ENCODE measurements at regions not wholly inside any gene's neighbourhood (a gene's known extent, or its start where the extent isn't known, plus 50 kb on each side); places are given as distances from the start of the nearest gene placed in this dataset.

GRCh38 chr1:87956072-87956471 is 627.4 kb downstream of the LMO4 start:
- H3K4me1 ChIP-seq (ENCODE audit: insufficient read depth, low read length), result no peaks in the 10 kb centered on the region
- H3K9ac ChIP-seq (ENCODE audit: low read depth, low read length), result no peak overlapping the region
- no peaks in the 10 kb centered on the region for H3K9me3 ChIP-seq (ENCODE audit: control insufficient read depth, insufficient read depth, low read length)
- H3K36me3 ChIP-seq (ENCODE audit: insufficient read depth, low read length), result no peaks in the 10 kb centered on the region

DNA sequence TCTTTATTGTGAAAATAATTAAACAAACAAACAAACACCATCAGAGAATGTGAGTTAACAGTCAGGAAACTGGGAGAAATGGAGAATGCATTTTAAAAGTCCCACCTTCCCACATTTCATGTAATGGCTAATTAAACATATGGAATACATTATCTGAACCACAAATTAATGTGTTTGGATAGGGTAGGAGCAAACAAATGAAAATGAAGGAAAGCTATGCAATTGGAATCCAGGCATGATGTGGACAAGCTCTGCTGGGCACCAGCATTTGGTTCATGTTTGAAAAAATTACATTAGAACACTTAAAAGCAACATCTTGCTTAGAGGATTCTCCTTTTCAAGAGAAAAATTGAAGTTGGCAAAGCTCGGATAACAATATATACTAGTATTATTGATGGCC is 628.1 kb downstream of the LMO4 start:
- Histone ChIP-seq H3K9ac (ENCODE audit: low read depth, low read length) (no peak overlapping the region), H3K9me3 (ENCODE audit: control insufficient read depth, insufficient read depth, low read length) (no peaks in the 10 kb centered on the region), H3K36me3 (ENCODE audit: insufficient read depth, low read length) (no peaks in the 10 kb centered on the region), H3K4me1 (ENCODE audit: insufficient read depth, low read length) (no peaks in the 10 kb centered on the region)

DNA sequence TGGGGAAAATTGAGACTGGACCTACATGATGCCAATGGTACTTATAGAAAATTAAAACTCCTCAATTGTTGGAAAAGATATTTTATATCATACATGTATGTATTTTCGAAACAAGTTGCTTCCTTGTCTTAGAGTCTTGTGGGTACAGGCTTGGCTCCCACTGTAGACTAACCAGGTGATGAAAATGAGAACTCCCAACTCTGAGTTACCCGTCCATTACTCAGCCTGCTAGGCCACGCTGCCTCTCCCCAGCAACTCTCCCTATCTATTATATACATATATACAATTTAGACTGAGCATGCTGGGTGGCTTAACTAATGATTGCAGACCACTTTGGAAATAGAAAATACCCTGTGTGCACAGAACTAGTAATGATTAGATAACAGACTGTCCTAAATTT is 628.7 kb downstream of the LMO4 start:
- Histone ChIP-seq H3K9me3 (ENCODE audit: control insufficient read depth, insufficient read depth, low read length) (no peaks in the 10 kb centered on the region), H3K9ac (ENCODE audit: low read depth, low read length) (no peak overlapping the region), H3K4me1 (ENCODE audit: insufficient read depth, low read length) (no peaks in the 10 kb centered on the region), H3K36me3 (ENCODE audit: insufficient read depth, low read length) (no peaks in the 10 kb centered on the region)

- no peak overlapping the region for H3K9ac ChIP-seq (ENCODE audit: low read depth, low read length)
- H3K36me3 ChIP-seq (ENCODE audit: insufficient read depth, low read length), result no peaks in the 10 kb centered on the region
- no peaks in the 10 kb centered on the region for H3K9me3 ChIP-seq (ENCODE audit: control insufficient read depth, insufficient read depth, low read length)
- no peaks in the 10 kb centered on the region for H3K4me1 ChIP-seq (ENCODE audit: insufficient read depth, low read length)
Observed at GRCh38 chr1:87958201-87958600, 629.5 kb downstream of the LMO4 start.

DNA sequence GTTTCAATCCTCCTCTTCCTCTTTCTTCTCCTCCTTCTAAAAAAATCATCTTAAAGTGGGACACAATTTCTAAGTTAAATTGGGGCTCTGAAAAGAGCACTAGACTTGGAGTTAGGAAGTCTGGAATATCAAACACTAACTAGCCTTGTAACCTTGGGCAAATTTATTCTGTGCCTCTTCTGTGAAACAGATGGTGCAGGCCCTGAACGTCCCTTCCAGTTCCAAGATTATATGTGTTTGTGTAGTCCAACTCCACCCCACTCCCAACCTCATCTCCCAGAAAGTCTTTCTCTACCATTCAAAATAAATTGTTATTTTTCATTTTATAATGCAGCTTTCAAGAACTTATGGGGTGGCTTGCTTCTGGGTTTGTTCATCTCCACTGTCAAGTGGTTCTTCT is 630.0 kb downstream of the LMO4 start:
- no peaks in the 10 kb centered on the region for H3K4me1 ChIP-seq (ENCODE audit: insufficient read depth, low read length)
- H3K36me3 ChIP-seq (ENCODE audit: insufficient read depth, low read length), result no peaks in the 10 kb centered on the region
- H3K9ac ChIP-seq (ENCODE audit: low read depth, low read length), result no peak overlapping the region
- no peaks in the 10 kb centered on the region for H3K9me3 ChIP-seq (ENCODE audit: control insufficient read depth, insufficient read depth, low read length)

GRCh38 chr1:87959236-87959635 is 630.6 kb downstream of the LMO4 start:
- Histone ChIP-seq H3K9ac (ENCODE audit: low read depth, low read length) (no peak overlapping the region), H3K4me1 (ENCODE audit: insufficient read depth, low read length) (no peaks in the 10 kb centered on the region), H3K36me3 (ENCODE audit: insufficient read depth, low read length) (no peaks in the 10 kb centered on the region), H3K9me3 (ENCODE audit: control insufficient read depth, insufficient read depth, low read length) (no peaks in the 10 kb centered on the region)

DNA sequence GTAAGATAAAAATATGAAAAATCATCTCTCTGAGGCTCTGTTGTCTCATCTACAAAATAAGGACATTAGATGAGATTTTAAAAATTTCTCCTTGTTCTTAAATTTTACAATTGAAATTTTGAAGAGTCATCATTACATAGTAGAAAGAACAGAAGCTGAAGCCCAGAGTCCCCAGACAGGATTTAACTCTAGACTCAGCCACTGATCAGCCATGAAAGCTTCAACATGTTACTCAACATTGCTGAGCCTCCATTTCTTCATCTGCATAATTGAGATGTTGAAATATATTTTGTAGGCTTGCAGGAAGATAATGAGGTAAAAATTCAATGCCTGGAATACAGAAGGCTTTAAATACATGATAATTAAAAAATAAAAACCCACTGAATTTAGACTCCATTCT is 633.3 kb downstream of the LMO4 start:
- no peaks in the 10 kb centered on the region for H3K9me3 ChIP-seq (ENCODE audit: control insufficient read depth, insufficient read depth, low read length)
- no peaks in the 10 kb centered on the region for H3K36me3 ChIP-seq (ENCODE audit: insufficient read depth, low read length)
- no peak overlapping the region for H3K9ac ChIP-seq (ENCODE audit: low read depth, low read length)
- no peaks in the 10 kb centered on the region for H3K4me1 ChIP-seq (ENCODE audit: insufficient read depth, low read length)

- H3K4me1 ChIP-seq (ENCODE audit: insufficient read depth, low read length), result peaks cover 4% of the 10 kb centered on the region
- H3K9ac ChIP-seq (ENCODE audit: low read depth, low read length), result no peak overlapping the region
- H3K36me3 ChIP-seq (ENCODE audit: insufficient read depth, low read length), result no peaks in the 10 kb centered on the region
- no peaks in the 10 kb centered on the region for H3K9me3 ChIP-seq (ENCODE audit: control insufficient read depth, insufficient read depth, low read length)
Observed at GRCh38 chr1:87963556-87963955, 634.9 kb downstream of the LMO4 start.

DNA sequence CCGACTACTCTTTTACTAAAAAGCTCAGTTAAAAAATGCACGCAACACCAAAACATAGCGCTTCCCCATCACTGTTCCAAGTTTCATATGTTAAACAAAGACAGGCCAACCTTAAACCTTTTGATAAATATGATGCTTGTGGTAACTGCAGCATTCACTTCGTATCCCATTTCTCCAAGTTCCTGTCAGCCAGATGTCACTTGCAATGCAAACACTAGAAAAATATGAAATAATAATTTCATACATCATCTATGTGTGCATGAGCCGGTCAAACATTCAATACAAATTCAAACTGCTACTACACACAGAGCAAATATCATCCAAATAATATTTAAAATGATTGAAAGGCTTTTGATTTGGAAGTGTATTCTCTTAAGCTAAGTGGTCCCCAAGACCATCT is 636.5 kb downstream of the LMO4 start:
- Histone ChIP-seq H3K4me1 (ENCODE audit: insufficient read depth, low read length) (peaks cover 7% of the 10 kb centered on the region), H3K36me3 (ENCODE audit: insufficient read depth, low read length) (no peaks in the 10 kb centered on the region), H3K9ac (ENCODE audit: low read depth, low read length) (no peak overlapping the region), H3K9me3 (ENCODE audit: control insufficient read depth, insufficient read depth, low read length) (no peaks in the 10 kb centered on the region)

DNA sequence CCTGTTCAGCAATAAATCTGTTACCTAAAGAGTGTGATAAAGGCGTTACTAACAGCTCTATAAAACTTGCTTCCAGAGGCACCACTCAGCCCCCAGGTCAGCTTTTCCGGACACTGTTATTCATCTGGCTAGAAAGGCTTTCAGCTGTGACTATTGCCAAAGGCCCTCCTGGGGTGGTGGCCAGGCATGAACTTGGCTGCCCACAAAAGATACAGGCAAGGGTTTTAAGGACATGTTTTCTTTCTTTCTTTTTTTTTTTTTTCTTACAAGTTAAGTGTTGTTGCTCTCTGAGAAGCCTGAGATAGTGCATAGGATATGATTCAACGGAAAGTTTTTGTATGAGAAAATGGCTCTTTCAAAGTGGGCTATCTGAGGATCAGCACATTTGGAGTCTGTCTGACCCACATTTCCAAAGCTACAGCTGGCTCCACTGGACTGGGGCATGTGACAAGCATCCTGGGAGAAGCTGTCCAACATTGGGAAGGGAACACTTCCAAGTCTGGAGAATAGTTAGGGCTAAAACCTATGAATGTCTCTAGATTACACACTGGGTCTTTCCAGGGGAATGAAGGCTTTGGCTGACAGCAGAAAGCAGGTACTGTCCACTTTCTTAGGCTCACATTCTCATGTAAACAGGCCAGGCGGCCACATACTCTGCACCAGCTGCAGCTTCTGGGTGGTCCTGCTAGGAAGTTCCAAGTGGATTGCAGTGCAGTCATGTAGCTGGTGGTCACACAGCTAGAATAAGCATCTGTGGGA is 639.7 kb downstream of the LMO4 start:
- no peaks in the 10 kb centered on the region for H3K36me3 ChIP-seq (ENCODE audit: insufficient read depth, low read length)
- H3K9ac ChIP-seq (ENCODE audit: low read depth, low read length), result no peak overlapping the region

GRCh38 chr1:87969040-87969439 is 640.4 kb downstream of the LMO4 start:
- H3K36me3 ChIP-seq (ENCODE audit: insufficient read depth, low read length), result no peaks in the 10 kb centered on the region
- no peak overlapping the region for H3K9ac ChIP-seq (ENCODE audit: low read depth, low read length)
- H3K9me3 ChIP-seq (ENCODE audit: control insufficient read depth, insufficient read depth, low read length), result no peaks in the 10 kb centered on the region
- H3K4me1 ChIP-seq (ENCODE audit: insufficient read depth, low read length), result peaks cover 12% of the 10 kb centered on the region

More for the DNA sequence above, 639.7 kb downstream of the LMO4 start:
- Histone ChIP-seq H3K4me1 (ENCODE audit: insufficient read depth, low read length) (peaks cover 7% of the 10 kb centered on the region), H3K9me3 (ENCODE audit: control insufficient read depth, insufficient read depth, low read length) (no peaks in the 10 kb centered on the region)

DNA sequence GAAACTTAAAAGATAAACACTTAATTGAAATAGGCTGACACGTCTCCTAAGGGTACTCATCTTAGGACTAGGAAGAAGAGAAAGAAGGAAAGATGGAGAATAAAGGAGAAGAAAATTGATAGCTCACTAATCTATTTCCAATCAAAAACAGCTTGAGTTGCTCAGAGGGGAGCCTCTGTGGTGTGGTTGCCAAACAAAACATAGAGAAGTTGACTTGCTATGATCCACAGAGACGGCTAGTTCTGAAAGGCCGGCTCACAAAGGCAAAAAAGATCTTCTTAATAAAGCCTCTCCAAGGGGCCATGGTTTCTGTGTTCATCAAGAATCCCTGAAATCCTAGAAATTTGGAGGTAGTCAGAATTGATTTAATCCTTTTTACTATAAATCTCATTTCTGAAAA is 644.1 kb downstream of the LMO4 start:
- Histone ChIP-seq H3K9ac (ENCODE audit: low read depth, low read length) (no peak overlapping the region), H3K36me3 (ENCODE audit: insufficient read depth, low read length) (no peaks in the 10 kb centered on the region), H3K9me3 (ENCODE audit: control insufficient read depth, insufficient read depth, low read length) (no peaks in the 10 kb centered on the region), H3K4me1 (ENCODE audit: insufficient read depth, low read length) (peaks cover 13% of the 10 kb centered on the region)

DNA sequence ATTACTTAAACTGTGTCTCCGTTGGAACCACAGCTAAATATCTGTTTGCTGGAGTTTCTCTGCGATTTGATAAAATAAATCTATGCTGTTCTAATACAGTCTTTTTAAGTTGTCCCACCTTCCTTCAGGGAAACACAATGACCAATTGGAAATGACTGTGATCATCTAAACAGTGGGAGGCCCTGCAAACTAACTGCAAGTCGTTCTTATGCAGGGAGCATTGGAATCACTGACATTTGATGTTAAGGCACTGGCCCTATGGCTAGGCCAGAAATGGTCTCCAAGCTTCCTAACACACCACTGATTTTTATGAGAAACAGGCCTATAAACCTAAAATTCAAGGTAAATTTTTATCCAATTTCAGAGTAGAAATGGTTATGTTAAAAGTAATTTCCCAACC is 645.2 kb downstream of the LMO4 start:
- Histone ChIP-seq H3K9ac (ENCODE audit: low read depth, low read length) (no peak overlapping the region), H3K9me3 (ENCODE audit: control insufficient read depth, insufficient read depth, low read length) (no peaks in the 10 kb centered on the region), H3K4me1 (ENCODE audit: insufficient read depth, low read length) (peaks cover 6% of the 10 kb centered on the region; the same call in 1 of the 2 replicates), H3K36me3 (ENCODE audit: insufficient read depth, low read length) (no peaks in the 10 kb centered on the region)

DNA sequence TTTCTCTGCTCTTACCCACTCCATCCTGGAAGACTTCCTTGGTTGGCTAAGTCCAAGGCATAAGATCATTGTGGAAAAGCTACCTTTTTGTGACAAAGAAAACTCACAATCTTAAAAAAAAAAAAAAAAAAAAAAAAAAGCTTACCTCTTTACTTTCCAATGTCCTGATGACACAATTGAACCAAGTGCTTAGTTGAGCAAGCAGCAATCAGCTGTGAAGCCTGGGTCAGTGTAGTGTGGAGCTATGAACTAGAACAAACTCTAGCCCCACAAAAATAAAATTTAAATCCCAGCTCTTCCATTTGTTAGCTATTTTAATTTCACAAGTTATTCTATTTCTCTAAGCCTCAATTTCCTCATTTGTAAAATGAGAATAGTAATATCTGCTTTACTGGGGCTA is 647.6 kb downstream of the LMO4 start:
- Histone ChIP-seq H3K4me1 (ENCODE audit: insufficient read depth, low read length) (peaks cover 6% of the 10 kb centered on the region; the same call in 1 of the 2 replicates), H3K9me3 (ENCODE audit: control insufficient read depth, insufficient read depth, low read length) (no peaks in the 10 kb centered on the region), H3K36me3 (ENCODE audit: insufficient read depth, low read length) (no peaks in the 10 kb centered on the region)

DNA sequence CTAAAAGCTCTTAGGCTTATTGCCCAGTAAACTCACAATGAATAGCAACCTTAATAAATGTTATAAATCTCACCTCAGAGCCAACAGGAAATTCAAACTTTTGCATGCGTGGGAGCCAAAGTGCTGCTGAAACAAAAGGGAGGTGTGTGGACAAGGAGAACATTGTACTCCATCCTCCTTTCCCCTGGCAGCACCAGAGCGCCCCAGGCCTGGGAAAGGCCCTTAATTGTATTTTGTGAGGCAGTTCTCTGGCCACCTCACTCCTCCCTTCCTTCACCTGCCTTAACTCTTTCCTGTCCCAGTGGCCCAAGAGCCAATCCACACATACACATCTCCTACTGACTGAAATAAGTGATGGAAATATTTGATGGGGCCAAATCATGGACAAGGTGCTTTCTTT is 648.5 kb downstream of the LMO4 start:
- H3K4me1 ChIP-seq (ENCODE audit: insufficient read depth, low read length), result peaks cover 6% of the 10 kb centered on the region; the same call in 1 of the 2 replicates
- H3K9ac ChIP-seq (ENCODE audit: low read depth, low read length), result no peak overlapping the region
- no peaks in the 10 kb centered on the region for H3K9me3 ChIP-seq (ENCODE audit: control insufficient read depth, insufficient read depth, low read length)
- no peaks in the 10 kb centered on the region for H3K36me3 ChIP-seq (ENCODE audit: insufficient read depth, low read length)

More for the DNA sequence above, 647.6 kb downstream of the LMO4 start:
- no peak overlapping the region for H3K9ac ChIP-seq (ENCODE audit: low read depth, low read length)

Measured in ES-I3 (cell line).